GDM1 (cell line): ENCODE measurements at regions not wholly inside any gene's neighbourhood (a gene's known extent, or its start where the extent isn't known, plus 50 kb on each side); places are given as distances from the start of the nearest gene placed in this dataset.
"Not testable (repeated sequence)": the region's sequence is repeated elsewhere in the genome, so short reads cannot be mapped to it uniquely, and the experiment has no call there.

Experiments
- DNase-seq: peaks from one replicate; lab custom pipeline; 2025; lab: John Stamatoyannopoulos, UW

DNA sequence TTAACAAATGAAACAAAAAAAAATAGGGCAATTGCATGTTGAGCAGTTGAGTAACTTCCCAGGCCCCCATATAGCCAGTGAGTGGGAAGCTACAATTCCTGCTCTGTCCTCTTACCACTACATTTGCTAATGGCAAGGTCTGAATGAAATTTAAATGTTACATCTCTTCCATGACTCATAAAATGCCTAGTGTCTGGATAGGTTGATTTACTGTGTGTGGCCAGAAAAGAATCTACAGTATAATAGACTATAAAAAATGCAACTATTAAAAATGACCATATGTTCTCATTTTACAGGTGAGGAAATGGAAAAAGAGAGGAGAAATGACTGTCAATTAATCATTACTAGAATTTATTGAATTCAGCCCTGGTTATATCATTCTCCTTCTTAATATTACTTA is 1199.3 kb downstream of the CDH11 start:
- no peak for DNase-seq

DNA sequence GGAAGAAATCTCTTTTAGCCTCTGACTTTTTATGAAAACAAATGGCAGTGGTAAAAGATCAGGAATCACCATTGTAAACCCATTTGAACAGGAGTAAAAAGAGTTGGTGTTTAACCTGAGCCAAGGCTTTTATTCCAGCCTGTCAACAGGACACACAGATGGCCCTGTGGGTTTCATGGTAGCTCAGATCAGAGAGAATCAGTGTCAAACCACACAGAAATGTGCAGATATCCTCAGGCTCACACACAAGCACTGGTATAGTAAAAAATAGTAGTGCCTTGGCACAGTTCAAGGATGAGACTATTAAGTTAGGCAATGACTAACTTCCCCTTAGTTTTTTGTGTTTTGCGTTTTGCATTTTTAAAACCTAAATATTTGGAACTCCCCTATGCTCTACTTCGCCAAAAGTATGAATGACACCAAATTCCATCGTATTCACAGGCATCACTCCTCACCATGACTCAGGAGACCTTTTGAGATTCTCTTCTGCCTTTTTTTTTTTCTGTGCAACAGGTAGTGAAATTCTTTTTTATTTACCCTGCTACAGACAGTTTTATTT is 1200.0 kb downstream of the CDH11 start:
- no peak for DNase-seq

- DNase-seq = no peak
Measured at GRCh38 chr16:63913290-63913689, 1208.6 kb downstream of the CDH11 start.

DNA sequence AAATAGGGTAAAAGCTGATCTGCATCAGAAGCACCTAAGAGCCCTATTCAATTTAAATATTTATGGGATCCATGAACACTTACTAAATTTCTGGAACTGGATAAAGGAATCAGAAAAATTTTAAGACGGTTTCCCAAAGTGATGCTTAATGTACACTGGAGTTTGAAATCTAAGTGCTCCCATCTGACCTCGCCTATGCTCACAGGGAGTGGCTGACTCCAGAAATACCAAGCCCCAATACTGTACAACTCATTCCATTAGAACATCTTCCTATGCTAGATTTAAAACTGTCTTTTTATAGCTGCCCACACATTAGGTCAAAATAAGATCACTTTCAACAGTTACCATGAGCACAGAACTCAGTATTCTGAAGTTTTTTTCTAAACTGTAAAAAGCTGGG is 1214.6 kb downstream of the CDH11 start:
- no peak for DNase-seq

- no peak for DNase-seq
Measured at GRCh38 chr16:63904930-63905329, 1216.9 kb downstream of the CDH11 start.

- no peak for DNase-seq
Measured at GRCh38 chr16:63904182-63904581, 1217.7 kb downstream of the CDH11 start.

DNA sequence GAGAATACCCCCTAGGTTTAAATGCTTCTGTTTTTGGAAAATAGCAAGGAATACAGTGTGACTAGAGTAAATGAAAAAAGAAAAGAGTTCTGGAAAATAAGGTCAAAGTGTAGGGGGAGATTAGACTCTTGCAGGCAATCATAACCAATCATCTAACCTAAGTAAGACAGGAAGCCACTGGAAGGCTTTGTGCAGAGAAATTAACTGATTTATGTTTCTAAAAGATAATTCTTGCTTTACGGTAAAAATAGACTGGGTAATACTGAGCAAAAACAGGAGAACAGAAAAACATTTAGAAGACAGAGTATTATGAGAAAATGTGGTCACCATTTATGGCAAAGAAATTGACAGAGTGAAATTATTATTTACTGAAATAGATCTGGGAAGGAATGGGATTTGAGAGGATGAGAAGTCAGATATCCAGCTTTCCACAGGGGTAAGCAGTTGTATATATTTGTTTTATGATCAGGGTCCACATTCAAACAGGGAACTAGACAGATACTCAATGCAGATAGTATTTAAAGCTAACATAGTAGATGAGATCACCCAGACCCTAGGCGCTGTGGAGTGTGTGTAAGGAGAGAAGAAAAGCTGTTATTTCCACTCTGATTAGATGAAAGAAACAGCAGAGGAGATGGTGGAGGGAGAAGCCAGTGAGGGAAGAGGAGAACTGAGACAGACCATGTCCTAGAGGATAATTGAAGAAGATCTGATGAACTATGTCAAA is 1225.3 kb downstream of the CDH11 start:
- no peak for DNase-seq

DNA sequence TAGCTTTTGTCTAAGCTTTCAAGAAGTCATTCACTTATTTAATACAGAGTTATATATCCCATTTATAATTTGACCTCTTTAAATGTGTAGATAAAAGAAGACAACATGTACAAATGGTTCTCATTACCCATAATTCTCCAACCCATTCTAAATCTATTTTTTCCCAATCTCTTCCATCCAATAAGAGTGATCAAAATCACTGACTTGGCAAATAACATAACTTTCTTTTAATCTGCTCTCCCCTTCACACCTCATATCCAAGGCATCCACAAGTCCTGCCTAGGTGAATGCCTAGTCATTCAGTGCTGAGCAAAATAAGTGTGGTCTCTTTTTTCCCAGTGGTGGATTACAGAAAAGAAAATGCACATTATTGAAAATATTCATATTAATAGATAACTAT is 1231.1 kb downstream of the CDH11 start:
- no peak for DNase-seq

DNA sequence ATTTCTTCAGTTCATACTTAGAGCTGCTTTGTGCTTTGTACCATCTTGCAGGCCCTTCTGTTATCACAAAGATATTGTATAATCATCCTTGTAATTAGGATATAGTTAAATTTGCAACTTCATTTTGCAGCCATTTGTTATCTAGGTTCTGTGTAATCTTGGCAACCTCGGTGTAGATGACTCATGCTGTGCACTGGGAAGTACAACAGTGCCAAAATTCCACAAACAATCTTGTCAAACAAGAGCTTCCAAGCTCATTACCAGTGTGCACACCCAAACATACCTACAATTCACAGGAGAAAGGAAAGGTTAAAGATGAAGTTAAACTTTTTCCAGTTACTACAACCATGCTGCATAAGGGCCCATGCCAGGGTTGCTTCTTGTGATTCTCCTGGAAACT is 1231.8 kb downstream of the CDH11 start:
- no peak for DNase-seq

DNA sequence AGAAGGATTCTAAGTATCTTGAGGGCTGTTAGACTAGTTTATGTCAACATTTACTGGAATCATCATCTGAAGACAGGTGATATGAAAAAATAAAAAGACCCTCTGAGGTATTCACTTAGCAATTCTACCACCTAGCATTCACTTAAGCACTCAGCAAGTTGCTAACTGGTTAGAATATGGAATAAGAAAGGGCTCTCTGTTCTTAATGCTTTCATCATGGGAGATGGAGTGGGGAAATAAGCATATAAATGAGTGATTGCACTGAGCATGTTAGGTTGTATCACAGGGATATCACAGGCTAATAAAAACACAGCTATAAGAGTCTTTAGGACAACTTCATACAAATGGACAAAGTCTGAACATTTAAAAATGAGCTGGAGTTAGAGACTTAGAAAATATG is 1238.8 kb downstream of the CDH11 start:
- no peak for DNase-seq

GRCh38 chr16:63882576-63882975 is 1239.3 kb downstream of the CDH11 start:
- DNase-seq = no peak

GRCh38 chr16:63880948-63881347 is 1240.9 kb downstream of the CDH11 start:
- DNase-seq = no peak

DNA sequence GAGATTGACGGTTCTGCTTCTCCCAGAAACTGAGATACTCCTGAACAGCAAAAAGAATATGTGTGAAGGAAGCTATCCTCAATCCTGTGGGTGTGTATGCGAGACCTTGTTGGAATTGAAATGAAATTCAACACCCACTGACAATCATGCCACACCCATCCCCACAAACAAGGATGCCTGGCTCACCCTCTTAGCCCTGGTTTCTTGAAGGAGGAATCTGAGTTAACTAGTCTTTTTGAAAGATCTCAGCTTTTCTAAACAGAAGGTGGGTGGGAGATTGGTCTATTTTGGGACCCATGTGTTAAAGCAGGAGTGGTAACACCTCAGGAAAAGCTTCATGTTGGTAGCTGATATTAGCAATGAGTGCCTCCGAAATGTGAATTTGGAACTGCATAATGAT is 1244.5 kb downstream of the CDH11 start:
- no peak for DNase-seq

DNA sequence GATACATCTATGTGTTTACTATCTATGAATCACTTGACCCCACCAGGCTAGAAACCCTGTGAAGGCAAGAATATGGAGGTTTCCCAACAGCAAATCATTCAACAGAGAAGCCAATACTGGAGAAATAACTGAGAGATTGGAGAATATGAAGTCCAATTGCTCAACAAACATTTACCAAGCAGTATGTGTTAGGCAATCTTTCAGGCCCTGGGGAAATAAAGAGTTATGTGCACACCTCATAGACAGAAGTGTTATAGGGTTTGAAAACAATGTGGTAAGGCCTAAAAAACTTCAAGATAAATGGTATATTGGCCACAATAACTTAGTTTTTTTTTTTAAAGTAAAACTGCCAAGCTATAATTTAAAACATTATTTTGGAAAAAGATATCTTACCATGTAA is 1245.8 kb downstream of the CDH11 start:
- DNase-seq = no peak

DNA sequence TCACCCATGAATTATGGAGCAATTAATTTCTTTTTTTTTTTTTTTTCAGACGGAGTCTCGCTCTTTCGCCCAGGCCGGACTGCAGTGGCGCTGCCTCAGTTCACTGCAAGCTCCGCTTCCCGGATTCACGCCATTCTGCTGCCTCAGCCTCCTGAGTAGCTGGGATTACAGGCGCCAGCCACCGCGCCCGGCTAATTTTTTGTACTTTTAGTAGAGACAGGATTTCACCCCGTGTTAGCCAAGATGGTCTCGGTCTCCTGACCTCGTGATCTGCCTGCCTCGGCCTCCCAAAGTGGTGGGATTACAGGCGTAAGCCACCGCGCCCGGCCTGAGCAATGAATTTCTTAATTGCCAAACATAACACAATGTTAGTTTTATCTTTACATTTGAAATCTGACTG is 1261.2 kb downstream of the CDH11 start:
- DNase-seq = not testable (repeated sequence)

- DNase-seq = no peak
Measured at GRCh38 chr16:63856537-63856936, 1265.3 kb downstream of the CDH11 start.

- no peak for DNase-seq
Measured at GRCh38 chr16:63850979-63851378, 1270.9 kb downstream of the CDH11 start.

- no peak for DNase-seq
Measured at GRCh38 chr16:63841271-63841670, 1280.6 kb downstream of the CDH11 start.

DNA sequence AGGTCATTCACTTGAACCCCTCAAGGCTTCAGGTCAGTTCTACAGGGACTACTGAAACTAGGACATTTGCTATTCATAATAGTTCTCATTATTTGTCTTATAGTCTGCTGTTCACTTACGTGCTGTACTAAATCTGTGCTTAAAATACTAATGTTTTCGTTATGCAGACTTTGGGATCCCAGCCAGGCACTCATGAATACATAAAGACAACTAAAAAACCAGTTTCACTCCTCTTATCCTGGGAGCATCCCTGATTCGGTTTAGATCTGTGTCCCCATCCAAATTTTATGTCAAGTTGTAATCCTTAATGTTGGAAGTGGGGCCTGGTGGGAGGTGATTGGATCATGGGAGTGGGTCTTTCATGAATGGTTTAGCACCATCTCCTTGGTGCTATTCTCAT is 1291.8 kb downstream of the CDH11 start:
- no peak for DNase-seq

DNA sequence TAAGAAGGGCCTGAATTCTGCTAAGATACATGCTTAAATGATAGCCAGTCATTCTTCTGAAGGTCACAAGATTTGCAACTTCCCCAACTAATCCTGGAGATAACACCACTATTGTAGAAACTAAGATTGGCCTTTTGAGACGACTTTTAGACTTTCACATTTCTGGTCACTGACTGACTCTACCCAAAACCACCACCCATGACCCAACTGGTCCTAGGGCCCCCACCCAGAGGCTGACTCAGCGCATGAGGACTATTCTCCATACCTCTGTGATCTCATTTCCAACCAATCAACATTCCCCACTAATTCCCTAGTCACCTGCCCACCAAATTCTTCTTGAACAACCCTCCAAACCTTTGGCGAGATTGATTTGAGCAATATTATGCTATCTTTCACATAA is 1299.0 kb downstream of the CDH11 start:
- no peak for DNase-seq

- DNase-seq = no peak
Measured at GRCh38 chr16:63816276-63816675, 1305.6 kb downstream of the CDH11 start.

DNA sequence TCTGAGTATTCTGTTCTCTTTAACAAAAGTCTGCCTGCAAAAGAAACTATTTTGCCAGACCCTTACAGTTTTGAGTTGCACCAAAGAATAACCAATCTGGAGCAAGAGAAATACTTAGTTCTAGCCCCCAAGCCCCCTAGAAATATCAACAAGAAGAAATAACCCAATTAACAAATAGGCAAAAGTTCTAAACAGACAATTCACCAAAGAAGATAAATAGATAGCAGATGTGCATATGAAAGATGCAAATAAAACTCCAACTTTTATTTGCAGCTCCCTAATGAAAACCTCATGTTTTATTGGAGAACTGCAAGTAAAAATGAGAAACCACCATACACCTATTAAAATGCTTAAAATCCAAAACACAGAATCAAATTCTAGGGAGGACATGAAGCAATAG is 1308.0 kb downstream of the CDH11 start:
- DNase-seq = no peak

DNA sequence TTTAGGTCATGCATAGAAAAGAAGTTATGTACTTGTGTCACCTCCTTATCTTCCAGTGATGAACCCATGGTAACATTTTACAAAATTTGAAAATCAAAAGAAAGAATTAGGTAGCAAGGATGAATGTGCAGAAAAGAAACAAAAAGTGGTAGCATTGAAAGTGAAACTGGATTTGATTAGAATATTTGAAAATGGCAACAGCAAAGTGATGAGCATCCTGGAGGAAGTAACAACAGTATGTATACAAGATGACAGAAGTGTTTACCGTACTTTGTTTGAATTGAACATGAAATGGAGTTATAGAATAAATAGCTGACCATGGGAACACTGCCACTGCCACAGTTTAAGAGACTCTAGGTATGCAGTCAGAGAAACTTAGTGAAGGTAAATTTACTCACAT is 1313.1 kb downstream of the CDH11 start:
- DNase-seq = no peak

- DNase-seq = no peak
Measured at GRCh38 chr16:63806794-63807506, 1314.9 kb downstream of the CDH11 start.
